Islet of Langerhans (tissue), 1 donor: ENCODE measurements at regions not wholly inside any gene's neighbourhood (a gene's known extent, or its start where the extent isn't known, plus 50 kb on each side); places are given as distances from the start of the nearest gene placed in this dataset.

Experiments
- FAIRE-seq: peaks from one replicate; lab custom pipeline; 2011; peaks lifted over from hg19 to GRCh38; lab: Jason Lieb, UNC

DNA sequence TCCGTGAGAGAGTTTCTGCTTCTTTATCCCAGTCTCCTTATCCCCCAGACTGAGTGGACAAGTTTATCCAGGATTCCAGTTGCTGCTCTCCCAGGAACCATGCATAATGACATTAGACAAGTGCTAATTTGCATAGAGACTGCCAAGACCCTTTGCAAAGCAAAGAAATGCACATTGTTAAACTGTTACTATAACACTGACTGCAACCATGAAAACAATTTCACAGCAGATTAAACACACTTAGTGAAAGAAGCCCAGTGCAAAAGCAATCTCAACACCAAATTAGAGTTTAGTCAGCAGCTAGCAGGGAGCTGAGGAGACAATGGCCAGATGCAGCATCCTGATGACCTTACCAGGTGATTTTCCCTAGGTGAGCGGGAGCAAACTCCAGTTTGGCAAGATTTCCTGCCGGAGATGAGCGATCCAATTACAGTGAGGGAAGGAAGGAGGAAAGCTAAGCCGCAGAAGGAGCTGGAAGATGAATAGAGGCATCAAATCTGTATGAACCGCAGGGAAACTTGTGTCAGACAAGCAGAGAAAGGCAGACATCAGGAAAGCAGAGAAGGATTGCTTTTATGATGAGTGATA, 273.8 kb upstream of the B3GAT1 start:
- no peak for FAIRE-seq

DNA sequence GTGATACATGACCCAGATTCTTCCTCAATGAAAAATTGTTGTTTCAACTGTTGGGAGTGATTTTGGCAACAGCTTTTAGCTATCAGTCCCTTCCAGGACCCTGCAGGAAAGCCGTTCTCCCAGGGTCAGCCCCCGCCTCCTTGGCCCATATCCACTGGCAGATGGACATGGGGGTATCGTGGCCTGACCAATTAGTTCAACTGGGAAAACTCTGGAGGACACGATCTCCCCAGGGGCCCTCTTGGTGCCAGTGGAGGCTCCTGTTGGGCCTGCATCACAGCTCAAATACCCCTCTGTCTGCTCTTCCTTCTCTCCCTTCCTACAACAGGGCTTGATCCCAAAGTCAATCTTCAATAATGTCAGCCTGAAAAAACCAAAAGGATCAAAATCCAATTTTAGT, 272.5 kb upstream of the B3GAT1 start:
- no peak for FAIRE-seq

DNA sequence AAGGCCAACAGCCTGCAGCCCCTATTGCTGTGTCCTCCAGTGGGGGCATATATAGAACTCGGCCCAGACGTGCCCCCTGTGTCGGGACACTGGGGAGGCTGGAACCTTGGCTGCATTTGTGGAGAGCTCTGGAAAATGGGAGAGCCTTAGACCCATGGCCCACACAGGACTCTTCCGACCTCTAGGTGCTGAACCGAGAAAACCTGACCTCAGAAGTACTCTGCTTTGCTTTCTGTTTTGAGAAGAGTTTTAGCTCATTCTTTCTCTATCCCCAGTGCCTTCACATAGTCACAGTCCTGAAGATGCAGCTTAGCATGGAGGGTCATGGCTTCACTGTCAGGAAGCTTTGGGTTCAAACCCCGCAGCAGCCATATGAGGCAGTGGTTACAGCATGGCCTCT, 271.8 kb upstream of the B3GAT1 start:
- FAIRE-seq, result no peak

DNA sequence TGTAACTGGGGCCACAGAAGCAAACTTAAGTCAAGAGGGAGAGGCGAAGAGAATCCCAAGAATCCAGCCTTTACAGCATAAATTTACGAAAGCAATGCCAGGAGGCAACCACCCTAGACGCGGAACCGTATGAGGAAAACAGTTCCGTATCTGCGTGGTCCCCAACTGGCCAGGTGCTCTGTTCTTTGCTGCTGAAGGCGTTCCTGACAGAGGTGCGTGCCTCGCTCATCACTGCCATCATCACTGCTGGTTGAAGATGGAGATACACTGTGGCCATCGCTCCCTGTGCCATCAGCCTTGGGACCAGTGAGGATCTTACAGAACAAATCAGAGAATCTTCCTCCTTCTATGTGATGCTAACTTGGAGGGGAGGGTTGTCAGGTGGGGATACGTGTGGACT, 270.5 kb upstream of the B3GAT1 start:
- FAIRE-seq, result no peak

DNA sequence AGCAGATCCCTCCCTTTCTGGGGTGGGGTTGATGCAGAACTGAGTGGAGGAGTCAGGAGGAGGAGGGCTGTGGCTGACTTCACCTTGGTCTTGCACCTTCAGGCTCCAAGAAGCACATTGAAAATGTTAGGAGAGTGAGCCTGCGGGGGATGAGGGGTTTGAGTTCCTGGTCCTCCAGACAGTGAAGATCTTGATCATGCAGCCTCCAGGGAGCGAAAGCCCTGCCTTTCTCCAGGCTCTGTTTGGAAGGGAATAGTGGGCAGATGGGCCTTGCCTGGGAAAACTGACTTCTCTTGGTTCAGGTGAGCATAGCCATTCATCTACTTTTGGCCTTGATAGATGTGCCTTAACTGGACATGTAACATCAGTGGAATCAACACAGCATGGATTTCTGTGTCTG, 267.6 kb upstream of the B3GAT1 start:
- no peak for FAIRE-seq

DNA sequence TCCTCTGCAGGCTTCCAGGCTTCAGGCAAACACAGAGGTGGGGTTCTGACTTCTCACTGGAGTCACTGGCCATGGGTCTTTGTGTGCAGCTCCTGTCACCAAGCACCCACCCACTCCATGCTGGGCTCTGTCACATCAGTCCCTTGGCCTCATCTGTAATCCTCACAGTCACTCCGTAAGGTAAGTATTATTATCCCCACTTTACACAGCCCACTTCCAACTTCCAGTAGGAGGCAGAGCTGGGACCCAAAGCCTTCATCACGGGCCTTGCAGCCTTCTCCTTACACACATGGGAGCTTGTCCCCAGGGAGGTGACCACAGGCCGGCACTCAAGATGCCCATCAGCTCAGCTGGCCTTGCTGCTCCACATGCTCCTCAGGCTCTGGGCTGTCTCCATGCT, 266.7 kb upstream of the B3GAT1 start:
- FAIRE-seq, result no peak

DNA sequence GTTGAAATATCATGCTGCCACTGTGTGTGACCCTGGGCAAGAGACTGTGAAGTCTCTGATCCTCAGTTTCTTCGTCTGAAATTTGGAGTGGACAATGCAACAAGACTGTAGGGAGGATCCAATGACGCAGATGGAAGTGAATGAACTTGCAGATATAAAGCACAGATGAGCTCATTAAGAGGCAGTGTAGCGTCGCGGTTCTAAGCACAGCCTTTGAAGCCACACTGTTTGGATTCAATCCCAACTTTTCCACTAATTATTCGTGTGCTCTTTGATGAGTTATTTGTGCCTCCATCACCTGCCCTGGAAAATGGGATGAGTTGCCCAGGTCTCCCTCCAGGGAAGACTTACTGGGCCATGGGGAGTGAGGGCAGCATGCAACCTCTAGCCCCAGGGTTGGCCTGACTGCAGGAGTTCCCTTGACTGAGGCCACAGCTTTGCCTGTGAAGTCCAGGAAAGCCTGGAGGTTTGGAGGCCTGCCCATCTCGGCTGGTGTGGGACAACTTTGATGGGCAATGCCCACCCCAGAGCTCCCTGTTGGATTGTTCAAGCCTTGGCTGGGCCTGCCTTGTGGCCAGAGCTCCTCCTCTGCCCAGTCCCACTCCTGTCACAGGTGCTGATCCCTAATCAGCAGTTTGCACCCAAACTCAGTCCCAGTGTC, 266.0 kb upstream of the B3GAT1 start:
- FAIRE-seq, result no peak

DNA sequence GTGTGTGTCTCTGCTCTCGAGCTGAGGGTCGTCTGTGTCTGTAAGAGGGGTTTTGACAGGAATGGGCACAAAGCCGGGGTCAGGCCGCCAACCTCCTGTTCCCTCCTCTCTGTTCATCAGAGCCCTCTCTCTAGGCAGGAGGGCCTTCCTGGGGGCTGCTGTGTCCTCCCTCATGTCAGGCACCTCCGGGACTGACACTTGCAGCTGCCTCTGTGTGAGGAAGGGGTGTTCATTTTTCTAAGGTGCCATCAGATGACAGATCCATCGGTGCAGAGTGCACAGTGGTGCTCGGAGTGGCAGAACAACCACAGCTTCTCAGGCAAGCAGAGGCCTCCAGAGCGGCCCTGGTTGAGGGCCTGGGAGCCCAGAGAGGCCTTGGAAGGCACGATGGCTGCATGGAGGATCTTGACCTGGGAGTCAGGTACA, 265.4 kb upstream of the B3GAT1 start:
- FAIRE-seq, result no peak

DNA sequence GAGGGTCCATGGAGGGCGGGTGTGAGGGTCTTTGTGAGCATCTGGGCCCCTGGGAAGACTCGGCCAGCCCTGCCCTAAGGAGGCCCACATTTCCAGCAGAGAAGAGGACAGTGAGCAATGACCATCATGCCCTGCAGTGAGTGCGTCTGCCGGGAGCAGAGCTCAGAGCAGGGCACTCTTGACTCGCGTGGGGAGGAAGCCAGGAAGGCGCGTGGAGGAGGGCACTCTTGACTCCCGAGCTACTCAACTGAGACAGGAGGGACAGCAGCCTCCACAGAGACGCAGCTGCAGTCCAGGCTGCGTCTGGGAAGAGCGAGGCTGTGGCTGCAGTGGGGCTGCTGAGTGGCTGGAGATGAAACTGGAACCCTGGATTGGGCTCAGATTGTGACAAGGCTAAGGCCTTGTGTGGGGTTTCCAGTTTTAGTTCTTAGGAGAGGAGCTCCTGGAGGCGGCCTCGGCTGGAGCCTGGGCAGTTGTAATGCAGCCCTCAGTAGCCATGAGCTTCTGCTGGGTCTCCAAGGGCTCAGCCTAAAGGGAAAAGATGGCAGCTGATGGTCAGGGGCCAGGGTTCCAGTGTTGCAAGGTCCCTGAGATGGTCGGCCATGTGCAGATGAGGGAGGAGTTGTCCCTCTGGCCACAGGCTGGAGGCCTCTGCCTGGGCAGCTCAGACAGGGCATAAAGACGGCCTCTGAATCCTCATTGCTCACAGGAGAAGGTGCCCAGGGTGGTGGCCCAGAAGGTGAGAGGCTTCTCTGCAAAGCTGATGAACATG, 264.7 kb upstream of the B3GAT1 start:
- no peak for FAIRE-seq

DNA sequence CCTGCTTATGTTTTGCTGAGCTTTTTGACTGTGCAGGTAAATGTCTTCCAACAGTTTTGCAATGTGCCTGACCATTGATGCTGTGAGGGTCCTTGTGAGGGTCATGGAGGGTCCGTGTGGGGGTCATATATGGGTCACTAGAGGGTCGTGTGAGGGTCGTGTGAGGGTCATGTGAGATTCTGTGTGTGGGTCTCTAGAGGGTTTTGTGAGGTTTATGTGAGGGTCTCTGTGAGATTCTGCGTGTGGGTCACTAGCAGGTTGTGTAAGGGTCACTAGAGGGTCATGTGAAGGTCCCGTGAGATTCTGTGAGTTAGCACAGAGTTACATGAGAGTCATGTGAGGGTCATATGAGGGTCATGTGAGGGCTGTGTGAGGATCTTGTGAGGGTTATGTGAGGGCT, 263.9 kb upstream of the B3GAT1 start:
- no peak for FAIRE-seq

DNA sequence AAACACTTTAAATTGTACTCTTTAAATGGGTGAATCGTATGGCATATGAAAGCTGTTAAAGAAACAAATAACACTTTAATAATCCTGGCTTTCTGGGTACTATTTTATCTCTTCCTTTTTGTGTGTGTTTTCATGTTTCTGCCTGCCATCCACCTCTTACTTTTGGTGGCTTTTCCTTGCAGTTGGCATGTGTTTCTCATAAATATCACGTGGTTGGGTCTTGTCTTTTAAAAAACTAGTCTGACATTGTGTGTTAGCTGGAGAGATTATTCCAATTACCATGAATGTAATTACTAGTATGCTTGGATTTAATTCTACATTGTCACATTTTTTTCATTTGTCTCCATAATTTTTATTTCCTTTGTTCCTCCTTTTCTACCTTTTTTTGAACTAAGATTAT, 262.9 kb upstream of the B3GAT1 start:
- FAIRE-seq, result no peak

DNA sequence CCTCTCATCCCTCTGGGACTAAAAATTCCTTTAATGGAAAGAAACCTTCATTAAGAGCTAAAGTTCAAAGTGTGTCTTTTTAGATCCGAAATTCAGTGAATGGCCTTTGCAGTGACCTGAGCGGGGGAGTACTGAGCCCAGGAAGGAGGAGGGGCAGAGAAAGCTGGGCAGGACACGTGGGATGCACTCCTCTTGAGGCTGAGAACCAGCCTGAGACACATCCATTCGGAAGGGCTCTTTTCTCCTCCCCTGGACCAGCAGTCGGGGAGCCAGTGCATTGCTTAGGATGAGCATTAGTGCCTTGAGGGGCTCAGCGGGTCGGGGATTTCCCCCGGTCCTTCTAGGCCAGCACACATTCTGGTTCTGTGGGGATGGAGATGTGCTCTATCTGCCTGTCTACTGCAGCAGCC, 258.9 kb upstream of the B3GAT1 start:
- no peak for FAIRE-seq

DNA sequence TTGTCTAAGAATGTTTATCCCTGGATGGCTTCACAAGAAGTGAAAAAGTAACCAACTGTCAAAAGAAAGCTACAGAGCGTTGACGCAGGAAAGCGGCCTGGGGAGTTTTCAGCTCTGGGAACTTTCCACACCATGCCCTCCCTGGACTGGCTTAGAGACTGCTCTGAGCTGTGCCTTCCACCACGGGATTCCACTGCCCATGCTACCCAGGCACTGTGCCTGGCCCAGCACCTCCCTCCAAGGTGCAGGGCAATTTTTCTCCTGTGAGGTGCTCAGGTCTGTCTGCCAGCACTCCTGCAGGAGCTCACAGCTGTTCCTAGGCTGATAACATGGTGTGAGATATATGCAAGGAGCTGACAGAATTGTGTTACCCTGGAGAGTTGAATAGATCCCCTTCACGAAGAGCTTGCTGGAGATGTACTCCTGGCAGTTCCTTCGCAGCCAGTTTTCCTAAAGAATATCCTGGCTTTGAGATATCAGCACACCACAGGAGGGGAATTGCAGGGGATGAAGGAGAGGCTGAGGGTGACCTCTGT, 258.3 kb upstream of the B3GAT1 start:
- FAIRE-seq, result no peak

DNA sequence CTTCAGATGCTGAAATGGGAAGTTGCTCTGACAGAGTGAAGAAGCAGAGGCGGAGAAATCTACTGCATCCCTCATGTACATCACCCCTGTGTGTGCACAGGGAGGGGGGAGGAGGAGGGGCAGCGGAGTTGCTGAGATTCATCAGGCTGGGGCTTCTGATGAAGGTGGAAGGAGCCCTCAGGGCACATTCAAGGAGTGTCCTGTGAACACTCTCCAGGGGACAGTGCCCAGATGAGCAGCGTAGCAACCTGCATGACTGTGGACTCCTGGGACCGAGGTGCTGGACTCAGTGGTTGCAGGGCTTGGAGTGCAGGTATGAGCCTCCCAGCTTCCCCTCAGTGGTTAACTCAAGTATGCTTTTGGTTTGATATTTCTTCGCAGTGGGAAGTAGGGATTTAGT, 257.8 kb upstream of the B3GAT1 start:
- no peak for FAIRE-seq

DNA sequence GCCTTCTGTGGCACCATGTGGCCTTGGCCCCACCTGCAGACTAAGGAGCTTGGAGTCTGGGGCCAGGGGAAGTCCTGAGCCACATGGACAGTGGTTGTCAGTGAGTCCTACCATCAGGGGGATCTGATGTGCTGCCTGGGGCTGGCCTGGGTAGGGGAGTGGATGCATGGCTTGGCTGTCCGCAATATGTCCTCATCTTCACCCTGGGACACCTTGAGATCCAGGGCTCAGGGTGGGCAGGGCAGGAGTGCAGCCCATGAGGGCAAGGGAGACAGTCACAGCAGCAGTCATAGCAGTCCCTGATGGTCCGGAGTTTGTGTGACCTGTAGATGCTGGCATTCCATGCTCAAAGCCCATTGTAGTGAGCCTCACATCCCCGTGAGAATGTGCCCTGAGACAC, 256.8 kb upstream of the B3GAT1 start:
- FAIRE-seq, result no peak

DNA sequence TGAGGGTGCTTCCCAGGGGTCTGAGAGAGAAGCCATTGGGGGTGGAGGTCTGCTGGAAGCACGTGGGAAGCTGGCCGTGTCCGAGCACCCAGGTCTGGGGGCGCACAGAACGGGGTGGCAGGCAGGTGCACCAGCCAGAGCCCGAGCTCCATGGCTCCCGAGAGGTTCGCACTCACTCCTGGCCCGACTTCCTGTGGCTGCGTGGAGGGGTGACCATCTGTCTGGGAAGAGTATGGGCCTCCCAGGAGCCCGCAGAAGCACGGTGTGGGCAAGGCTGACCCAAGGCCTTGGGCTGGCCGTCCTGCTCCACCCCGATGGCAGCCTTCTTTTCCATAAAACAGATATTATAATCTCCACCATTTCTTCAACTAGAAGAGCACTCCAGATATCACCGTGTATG, 256.0 kb upstream of the B3GAT1 start:
- no peak for FAIRE-seq

DNA sequence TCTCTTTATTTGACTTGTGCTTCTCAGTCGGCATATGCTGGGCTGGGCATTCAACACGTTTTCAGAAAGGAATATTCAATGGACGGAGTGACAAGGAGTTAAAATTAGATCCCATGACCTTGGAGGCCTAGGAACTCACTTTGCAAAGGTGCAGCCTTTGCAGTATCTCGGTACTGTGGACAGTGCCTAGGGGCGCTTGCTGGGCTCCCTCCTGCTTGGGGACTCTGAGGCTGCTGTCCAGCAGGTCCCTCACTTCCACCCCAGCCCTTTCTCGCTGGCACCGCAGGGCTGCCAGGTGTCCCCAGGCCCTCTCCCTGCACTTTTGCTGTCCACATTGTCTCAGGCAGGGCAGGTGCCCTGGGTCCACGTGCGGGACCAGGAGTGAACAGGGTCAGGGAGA, 255.5 kb upstream of the B3GAT1 start:
- FAIRE-seq, result no peak

DNA sequence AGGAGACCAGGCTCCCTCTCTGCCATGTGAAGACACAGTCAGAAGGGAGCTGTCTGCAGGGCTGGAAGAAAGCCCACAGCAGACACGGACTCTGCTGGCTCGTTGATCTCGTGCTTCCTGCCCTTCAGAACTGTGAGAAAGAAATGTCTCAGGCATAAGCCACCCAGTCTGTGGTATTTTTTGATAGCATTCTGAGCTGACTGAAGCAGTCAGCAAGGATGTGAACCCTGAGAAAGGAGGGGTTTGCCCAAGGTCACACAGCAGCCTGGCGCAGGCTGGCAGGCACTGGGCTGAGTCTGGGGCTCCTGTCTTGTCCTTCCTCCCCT, 255.1 kb upstream of the B3GAT1 start:
- no peak for FAIRE-seq

DNA sequence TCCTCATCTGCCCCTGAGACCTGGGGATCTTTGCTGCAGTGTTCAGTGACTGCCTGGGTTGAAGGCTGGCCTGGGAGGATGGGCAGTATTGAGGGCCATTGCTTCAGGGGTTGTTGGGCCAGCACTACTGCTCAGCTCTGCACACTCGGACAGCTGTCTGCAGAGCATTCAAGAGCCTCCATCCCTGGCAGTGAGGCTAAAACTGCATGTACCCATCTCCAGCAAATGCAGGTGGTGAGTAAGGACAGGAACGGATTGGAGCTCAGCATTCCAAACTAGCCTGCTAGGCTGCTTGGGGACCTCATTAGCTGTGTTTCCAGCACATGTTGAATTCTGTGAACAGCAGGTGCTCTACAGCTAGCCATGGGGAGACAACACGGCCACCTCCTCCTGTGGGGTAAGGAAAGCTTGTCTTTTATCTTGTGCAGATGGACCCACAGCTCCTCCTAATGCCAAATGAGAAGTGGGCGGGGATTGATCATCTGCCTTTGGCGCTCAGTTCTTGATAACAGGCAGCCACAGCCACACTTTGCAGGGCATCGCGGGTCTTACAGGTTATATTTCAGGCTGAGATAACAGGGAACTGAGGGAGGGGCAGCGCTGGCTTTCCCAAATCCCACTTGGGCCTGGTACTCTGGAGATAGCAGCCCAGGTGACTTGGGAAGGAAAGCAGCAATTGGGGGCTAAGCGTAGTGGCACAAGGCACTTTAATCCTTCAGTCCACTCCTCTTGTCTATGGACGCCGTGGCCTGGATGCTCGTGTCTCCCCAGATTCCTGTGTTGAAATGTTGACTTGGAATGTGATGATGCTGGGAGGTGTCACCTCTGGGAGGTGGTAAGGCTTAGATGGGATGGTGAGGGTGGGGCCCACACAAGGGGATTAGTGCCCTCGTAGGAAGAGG, 254.5 kb upstream of the B3GAT1 start:
- FAIRE-seq, result no peak

DNA sequence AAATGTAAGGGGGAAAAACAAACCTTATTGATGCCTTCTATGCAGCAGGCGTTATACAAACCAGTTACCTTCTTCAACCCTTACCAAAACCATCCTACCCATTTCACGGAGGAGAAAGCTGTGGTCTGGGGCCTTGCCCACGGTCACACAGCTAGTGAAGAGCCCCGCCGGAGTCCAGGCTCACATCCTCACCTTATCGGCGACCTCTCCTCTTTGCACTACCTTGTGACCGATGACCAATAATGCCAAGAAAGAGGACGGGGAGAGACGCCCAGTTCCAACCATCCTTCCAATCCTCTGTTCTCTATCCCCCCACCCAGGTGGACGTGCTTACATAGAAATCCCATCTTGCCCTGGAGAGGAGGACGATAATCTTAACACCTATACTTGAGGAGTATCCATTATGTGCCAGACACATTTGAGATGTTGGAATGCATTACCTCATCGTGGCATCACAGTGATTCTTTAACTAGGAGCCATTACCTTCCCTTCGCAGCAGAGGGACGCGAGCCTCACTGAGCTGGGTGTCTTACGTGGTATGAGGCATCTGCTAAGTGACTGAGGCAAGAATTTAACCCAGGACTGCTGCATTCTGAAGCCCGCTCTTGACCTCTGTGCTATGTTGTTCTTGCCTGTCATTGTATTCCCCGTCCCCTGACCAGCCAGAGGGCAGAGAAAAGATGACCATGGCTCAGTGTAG, 253.7 kb upstream of the B3GAT1 start:
- no peak for FAIRE-seq

DNA sequence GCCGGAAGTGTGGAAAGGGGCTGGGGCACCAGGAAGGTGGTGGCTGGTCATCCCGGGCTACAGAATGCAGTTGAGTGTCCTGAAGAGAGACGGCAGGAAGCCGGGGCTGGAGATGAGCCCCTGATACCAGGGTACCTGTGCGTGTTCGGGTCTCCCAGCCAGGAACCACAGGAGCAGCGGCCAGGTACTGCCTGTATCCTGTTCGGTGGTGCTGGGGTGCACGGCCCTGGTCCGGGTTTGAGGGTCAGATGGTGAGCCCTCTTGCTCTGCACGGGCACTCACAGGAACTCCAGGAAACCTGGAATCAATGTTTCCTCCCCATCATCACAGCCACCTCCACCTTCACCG, 253.1 kb upstream of the B3GAT1 start:
- no peak for FAIRE-seq
